ENCODE measurements at regions not wholly inside any gene's neighbourhood (a gene's known extent, or its start where the extent isn't known, plus 50 kb on each side); places are given as distances from the start of the nearest gene placed in this dataset.

- TF ChIP-seq CTCF (IDR thresholded peaks at IDR 0.05) (no peak), POLR2A (IDR thresholded peaks at IDR 0.05) (no peak)
Measured at GRCh38 chr15:45891766-45892165, 256.9 kb downstream of the SQOR start.

All from thyroid gland (tissue), 4 donors.